ENCODE measurements at regions not wholly inside any gene's neighbourhood (a gene's known extent, or its start where the extent isn't known, plus 50 kb on each side); places are given as distances from the start of the nearest gene placed in this dataset.

DNA sequence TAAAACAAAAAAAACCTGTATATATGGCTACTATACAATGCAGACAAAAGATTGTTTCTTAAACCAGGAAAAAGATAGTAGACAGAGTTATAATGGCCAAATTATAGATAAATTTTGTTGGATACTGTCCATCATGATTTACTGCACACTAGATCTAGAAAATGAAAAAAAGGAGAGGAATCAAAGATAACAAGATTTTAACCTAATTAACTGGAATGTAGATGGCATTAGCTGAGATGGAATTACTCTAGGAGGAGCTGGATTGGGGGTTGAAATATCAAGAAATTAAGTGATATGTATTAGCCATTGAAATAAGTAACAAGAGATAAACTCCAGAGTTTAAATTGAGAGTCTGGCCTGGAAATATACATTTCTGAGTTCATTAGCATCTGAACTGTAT, 1489.1 kb downstream of the PLA2G4A start:
- no peaks in the 10 kb centered on the region for H3K9me3 Mint-ChIP-seq
- H3K4me3 Mint-ChIP-seq, result no peak overlapping the region
- no peaks in the 10 kb centered on the region for H3K4me1 Mint-ChIP-seq (ENCODE audit: unreplicated experiment)
- H3K27me3 Mint-ChIP-seq, result no peaks in the 10 kb centered on the region
- H3K27ac Mint-ChIP-seq, result no peak overlapping the region
- TF ChIP-seq, protein P1, sequence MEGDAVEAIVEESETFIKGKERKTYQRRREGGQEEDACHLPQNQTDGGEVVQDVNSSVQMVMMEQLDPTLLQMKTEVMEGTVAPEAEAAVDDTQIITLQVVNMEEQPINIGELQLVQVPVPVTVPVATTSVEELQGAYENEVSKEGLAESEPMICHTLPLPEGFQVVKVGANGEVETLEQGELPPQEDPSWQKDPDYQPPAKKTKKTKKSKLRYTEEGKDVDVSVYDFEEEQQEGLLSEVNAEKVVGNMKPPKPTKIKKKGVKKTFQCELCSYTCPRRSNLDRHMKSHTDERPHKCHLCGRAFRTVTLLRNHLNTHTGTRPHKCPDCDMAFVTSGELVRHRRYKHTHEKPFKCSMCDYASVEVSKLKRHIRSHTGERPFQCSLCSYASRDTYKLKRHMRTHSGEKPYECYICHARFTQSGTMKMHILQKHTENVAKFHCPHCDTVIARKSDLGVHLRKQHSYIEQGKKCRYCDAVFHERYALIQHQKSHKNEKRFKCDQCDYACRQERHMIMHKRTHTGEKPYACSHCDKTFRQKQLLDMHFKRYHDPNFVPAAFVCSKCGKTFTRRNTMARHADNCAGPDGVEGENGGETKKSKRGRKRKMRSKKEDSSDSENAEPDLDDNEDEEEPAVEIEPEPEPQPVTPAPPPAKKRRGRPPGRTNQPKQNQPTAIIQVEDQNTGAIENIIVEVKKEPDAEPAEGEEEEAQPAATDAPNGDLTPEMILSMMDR (conservative IDR thresholded peaks at IDR 0.05), result no peak
- no peak for DNase-seq (ENCODE audit: extremely low spot score, unreplicated experiment)
- H3K36me3 Mint-ChIP-seq, result no peaks in the 10 kb centered on the region

DNA sequence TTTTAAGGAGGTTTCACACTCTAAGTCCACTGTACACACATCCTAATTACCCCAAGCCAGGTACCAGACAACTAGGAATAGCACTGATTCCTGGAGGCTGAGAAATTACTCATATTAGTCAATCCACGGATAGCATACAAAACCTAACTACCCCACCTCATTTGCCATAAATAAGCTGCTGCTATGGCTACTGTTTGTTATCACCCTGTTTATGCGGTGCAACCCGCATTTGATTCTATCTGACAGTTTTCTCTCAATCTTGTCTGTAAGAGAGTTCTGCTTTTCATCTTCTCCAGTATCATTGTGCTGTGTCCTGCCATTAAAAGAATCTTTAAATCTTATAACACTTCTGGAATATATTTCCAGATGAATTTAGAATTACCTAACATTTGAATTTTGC, 1496.5 kb downstream of the PLA2G4A start:
- H3K36me3 Mint-ChIP-seq, result no peaks in the 10 kb centered on the region
- no peak overlapping the region for H3K27ac Mint-ChIP-seq
- no peak overlapping the region for H3K4me3 Mint-ChIP-seq
- no peak for DNase-seq (ENCODE audit: extremely low spot score, unreplicated experiment)
- H3K27me3 Mint-ChIP-seq, result no peaks in the 10 kb centered on the region
- TF ChIP-seq, protein P1 (conservative IDR thresholded peaks at IDR 0.05), result no peak
- no peaks in the 10 kb centered on the region for H3K9me3 Mint-ChIP-seq
- H3K4me1 Mint-ChIP-seq (ENCODE audit: unreplicated experiment), result no peaks in the 10 kb centered on the region

DNA sequence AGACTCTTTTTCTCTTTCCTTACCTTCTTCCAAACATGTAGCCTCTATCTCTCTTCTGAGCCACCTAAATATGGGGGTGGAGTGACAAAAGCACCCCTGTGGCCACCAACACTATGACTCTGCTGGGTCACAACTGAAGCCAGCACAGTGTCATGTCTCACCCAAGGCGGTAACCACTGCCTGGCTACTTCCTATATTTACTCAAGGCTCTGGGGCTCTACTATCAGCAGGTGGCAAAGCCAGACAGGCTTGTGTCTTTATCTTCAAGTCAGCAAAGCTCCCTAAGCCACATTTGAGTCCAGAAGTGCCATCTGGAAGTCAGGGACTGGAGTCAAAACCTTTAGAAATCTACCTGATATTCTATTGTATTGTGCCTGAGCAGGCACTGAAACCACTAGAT, 1515.2 kb downstream of the PLA2G4A start:
- no peaks in the 10 kb centered on the region for H3K4me1 Mint-ChIP-seq (ENCODE audit: unreplicated experiment)
- no peaks in the 10 kb centered on the region for H3K36me3 Mint-ChIP-seq
- no peak for DNase-seq (ENCODE audit: extremely low spot score, unreplicated experiment)
- peaks cover 9% of the 10 kb centered on the region for H3K9me3 Mint-ChIP-seq
- no peak overlapping the region for H3K4me3 Mint-ChIP-seq
- TF ChIP-seq, protein P1 (conservative IDR thresholded peaks at IDR 0.05), result no peak
- no peaks in the 10 kb centered on the region for H3K27me3 Mint-ChIP-seq
- no peak overlapping the region for H3K27ac Mint-ChIP-seq

DNA sequence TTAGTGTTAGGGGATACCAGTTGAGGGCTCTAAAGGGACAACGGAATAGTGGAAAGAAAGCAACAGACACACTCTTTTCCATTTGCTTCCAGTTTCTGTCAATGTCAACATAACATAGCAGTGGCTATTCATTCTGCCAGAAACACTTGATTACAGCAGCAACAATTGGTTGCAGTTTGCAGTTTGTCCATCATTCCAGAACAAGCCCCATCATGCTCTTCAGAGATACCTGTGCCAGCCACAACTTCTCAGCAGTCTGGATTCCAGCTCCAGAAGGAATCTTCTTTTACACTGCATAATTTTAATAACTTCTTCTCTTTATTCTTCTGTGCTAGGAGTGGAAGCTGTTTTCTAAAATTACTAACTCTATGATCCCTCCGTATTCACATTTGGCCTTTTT, 1521.4 kb downstream of the PLA2G4A start:
- Mint-ChIP-seq H3K27ac (no peak overlapping the region), H3K4me3 (no peak overlapping the region), H3K36me3 (no peaks in the 10 kb centered on the region), H3K4me1 (ENCODE audit: unreplicated experiment) (no peaks in the 10 kb centered on the region), H3K27me3 (no peaks in the 10 kb centered on the region), H3K9me3 (no peaks in the 10 kb centered on the region)
- TF ChIP-seq, protein P1 (conservative IDR thresholded peaks at IDR 0.05), result no peak
- DNase-seq (ENCODE audit: extremely low spot score, unreplicated experiment), result no peak

DNA sequence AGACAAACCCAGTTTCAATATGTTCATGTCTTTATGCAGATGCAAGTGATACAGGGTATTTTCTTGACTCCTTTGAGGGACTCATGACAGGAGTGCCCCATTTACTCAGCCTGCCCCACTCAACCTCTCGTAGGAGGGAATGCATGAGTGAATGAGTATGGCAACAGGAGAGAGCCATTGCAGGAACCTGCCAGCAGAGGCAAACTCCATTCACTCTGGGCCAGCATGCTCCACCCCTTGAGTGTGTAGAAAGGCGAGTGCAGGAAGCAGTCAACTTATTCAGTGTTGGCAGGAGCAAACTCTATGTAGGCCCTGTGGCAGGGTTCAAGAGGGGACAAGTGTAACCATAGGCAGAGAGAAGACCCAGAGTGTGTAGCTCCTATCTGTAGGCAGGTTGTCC, 1526.3 kb downstream of the PLA2G4A start:
- Mint-ChIP-seq H3K36me3 (no peaks in the 10 kb centered on the region), H3K4me1 (ENCODE audit: unreplicated experiment) (no peaks in the 10 kb centered on the region), H3K4me3 (no peak overlapping the region), H3K27me3 (no peaks in the 10 kb centered on the region), H3K27ac (no peak overlapping the region), H3K9me3 (no peaks in the 10 kb centered on the region)
- DNase-seq (ENCODE audit: extremely low spot score, unreplicated experiment), result no peak
- TF ChIP-seq, protein P1 (conservative IDR thresholded peaks at IDR 0.05), result no peak

DNA sequence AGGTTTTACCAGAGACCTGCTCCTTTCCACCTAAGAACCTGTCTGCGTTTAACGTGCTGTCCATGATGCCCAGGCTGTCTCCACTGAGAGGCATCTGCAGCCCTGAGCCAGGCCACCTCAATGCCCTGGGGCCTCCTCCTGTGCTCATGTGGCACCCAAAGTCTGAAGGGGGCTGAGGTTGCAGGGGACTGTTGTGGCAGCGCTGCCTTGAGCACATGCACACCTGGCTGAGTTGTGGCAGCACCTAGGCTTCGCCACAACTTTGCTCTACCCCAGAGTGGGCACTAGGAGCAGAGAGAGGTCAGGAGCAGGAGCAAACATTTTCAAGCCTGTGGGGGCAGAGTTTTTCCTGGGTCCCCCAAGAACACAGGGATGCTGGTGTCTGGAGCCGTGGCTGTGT, 1527.1 kb downstream of the PLA2G4A start:
- no peak for DNase-seq (ENCODE audit: extremely low spot score, unreplicated experiment)
- no peaks in the 10 kb centered on the region for H3K36me3 Mint-ChIP-seq
- H3K9me3 Mint-ChIP-seq, result no peaks in the 10 kb centered on the region
- H3K4me1 Mint-ChIP-seq (ENCODE audit: unreplicated experiment), result no peaks in the 10 kb centered on the region
- no peak overlapping the region for H3K27ac Mint-ChIP-seq
- no peaks in the 10 kb centered on the region for H3K27me3 Mint-ChIP-seq
- TF ChIP-seq, protein P1 (conservative IDR thresholded peaks at IDR 0.05), result no peak
- H3K4me3 Mint-ChIP-seq, result no peak overlapping the region

All from type B pancreatic cell (in vitro differentiated cells).